HG03060 (cell line): ENCODE measurements at regions not wholly inside any gene's neighbourhood (a gene's known extent, or its start where the extent isn't known, plus 50 kb on each side); places are given as distances from the start of the nearest gene placed in this dataset.
"Not testable (repeated sequence)": the region's sequence is repeated elsewhere in the genome, so short reads cannot be mapped to it uniquely, and the experiment has no call there.

ENCODE experiments used
- ATAC-seq: cut with Tn5 transposase; IDR thresholded peaks from one replicate; pipeline ENCODE4 v1.9.1; 2021; ENCODE audit warnings: low read depth, moderate number of reproducible peaks; ENCODE audit not compliant: unreplicated experiment

DNA sequence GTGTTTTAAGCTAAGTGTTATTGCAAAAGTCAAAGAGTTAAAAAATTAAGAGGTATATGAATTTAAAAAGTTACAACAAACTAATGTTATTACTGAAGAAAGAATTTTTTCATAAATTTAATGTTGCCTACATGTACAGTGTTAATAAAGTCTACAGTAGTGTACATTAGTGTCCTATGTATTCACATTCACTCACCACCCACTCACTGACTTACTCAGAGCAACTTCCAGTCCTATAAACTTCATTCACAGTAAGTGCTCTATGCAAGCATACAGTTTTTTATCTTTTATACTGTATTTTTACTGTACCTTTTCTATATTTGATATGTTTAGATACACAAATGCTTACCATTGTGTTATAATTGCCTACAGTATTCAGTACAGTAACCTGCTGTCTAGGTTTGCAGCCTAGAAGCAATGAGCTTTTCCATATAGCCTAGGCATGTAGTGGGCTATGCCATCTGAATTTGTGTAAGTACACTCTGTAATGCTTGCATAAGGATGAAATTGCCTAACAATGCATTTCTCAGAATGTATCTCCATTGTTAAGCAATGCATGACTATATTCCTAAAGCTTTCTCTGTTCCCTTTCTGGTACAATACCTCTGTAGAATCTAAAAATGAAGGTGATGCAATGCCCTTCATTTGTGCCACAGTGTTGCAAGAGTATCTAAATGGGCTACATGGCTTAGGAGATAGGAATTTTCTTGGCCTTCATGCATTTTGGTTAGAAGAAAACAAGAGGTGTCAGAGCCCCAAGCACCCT lies 370.8 kb upstream of the NT5C1B start:
- no peak for ATAC-seq

DNA sequence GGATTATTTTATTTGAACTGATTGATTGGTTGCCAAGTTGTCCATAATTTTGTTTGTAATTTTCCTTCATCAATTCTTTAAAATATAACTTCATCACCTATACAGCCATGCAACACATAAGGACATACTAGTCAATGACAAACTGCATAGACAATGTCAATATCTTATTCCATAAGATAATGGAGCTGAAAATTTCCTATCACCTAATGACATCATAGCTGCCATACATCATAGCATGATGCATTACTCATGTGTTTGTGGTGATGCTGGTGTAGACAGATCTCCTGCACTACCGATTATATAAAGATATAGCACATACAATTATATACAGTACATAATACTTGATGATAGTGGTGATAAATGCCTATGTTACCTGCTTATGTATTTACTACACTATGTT lies 369.8 kb upstream of the NT5C1B start:
- no peak for ATAC-seq

DNA sequence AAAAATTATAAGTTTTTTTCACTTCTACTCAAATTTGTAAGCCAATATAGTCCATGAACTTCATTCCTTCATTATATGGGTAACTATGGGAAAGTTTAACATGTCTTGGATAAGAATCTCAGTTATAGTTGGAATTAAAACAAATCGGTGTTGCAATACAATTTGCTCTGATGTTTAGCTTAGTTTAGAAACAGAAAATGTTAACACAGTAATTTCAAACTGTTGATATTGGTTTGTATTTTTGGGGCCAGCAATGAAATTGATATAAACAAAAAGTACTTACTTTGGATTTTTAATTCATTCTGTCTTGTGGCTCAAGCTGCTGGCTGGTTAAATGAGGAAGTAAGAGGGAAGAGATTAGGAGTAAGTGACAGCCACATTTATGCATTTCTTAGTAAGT lies 368.5 kb upstream of the NT5C1B start:
- no peak for ATAC-seq

DNA sequence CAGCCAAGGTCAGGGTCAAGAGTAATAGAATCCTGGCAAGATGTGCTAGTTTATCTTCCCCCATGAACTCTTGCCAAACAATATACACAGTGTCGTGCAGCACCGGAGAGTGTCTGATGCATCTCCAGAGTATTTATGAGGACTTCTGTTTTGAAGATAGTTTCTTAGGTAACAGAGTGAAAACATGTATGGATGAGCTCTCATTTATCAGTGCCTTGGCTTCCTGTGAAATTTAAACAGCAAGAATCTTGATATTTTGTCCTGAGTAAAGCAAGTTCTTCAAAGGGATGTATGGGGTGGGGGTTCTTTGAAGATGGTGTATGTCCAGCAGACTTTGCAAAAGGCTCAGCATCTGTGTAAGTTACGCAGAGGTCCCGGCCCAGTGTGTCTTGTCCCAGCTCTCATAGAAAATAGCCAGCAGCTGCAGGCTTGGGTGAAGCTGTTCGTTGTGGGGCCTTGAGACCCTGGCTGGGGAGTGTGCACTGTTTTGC lies 361.0 kb upstream of the NT5C1B start:
- ATAC-seq = no peak

DNA sequence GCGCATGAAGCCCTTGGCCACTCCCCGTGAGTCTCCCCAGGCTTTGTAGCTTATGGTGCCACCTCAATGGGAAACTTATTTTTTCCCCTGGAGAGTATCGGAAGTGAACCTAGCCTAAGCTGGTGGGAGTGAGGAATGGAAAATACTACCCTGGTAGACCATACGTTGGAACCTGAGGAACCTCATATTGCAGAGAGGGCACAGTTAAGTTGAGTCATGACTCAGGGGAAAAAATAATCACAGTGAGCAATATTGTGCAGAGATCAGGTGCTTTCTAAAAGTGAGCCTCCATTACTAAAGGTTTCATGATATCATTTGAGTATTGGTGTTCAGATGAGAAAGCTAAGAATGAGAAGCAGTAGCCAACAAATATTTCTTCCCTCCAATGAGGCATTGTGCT lies 360.5 kb upstream of the NT5C1B start:
- ATAC-seq = no peak

DNA sequence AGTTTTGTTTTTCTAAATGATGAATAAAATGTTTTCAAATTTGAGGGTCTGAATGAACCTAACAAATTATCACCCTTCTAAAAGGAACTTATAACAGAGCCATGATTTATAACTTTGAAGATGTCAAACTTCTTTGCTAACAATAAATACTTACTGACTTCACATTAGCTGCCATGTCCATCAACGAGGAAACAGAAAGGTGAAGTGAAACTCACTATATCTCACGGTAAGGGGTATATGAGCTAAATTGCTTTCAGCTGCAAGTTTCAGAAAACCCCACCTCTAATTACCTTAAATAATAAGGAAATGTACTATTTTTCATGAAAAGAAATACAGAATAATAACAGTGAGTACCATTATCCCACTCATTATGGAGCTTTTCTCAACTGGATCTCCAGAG lies 350.8 kb upstream of the NT5C1B start:
- ATAC-seq = peak; percentile 46

DNA sequence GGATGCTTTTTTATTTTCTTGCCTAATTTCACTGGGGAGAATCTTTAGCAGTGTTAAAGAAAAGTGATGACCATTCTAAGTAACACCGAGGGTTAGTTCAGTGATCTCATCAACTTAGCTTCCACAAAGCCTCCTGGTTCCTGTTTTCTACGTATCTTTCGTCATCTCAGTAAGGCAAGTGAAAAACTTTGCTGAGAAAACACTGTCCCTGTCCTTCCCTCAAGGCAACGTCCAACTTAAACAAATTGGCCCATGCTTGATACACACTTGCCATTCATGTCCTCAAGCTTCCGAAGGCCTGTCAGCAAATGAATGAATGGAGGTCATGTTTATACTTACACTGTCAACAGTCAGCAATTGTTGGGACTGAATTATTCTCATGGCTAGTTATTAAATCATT lies 350.4 kb upstream of the NT5C1B start:
- ATAC-seq = not testable (repeated sequence)

DNA sequence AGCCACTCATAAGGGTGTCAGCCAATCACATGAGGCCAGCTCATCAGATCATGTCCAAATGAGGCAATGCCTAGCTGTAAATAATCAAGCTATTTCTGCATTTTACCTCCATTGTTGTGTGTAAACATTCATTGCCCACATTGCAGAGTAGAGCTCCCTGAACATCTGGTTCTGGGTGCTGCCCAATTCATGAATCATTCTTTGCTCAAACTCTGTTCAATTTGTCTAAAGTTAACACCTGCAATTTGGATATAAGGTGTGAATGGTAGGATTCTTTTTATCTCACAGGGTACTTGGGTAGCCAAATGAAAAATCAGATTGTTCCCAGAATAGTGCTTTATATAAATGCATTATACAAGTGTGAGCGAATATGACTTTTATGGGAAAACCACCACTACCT lies 345.5 kb upstream of the NT5C1B start:
- ATAC-seq = no peak

DNA sequence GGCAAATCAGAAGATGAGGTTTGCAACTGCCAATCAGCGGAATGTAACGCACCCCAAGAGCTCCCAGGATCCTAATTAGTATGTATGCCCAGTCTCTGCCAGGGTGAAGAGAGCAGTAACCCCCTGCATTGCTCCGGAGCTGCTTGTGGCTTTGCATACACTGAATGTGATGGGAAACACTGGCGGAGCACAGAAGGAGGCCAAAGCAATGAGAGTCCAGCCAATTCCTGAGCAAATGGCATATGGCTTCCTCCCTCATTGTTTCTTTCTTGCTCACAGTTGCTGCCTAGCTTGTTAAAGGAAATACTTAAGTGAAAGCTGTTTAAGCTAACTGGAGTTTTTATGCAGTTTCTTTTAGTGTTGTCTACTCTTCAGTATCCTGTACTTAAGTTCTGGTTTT lies 343.5 kb upstream of the NT5C1B start:
- ATAC-seq = no peak

DNA sequence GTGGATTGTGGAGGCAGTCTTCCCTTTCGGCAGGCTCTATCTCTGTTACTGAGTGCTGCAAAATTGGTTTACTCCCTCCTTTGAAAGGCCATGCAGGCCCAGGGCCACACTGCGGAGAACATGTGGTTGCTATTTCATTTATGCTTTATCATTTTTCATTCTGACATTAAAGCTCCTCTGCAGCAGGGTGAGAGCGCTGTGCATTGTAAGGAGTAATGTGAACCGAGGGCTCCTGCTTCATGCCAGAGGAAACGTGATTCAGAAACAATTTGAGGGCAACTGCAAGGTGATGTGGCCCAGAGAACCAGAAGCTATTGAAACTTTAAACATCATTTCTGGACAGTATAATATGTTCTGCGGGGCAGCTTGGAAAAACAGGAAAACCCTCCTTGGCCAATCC lies 341.6 kb upstream of the NT5C1B start:
- no peak for ATAC-seq

DNA sequence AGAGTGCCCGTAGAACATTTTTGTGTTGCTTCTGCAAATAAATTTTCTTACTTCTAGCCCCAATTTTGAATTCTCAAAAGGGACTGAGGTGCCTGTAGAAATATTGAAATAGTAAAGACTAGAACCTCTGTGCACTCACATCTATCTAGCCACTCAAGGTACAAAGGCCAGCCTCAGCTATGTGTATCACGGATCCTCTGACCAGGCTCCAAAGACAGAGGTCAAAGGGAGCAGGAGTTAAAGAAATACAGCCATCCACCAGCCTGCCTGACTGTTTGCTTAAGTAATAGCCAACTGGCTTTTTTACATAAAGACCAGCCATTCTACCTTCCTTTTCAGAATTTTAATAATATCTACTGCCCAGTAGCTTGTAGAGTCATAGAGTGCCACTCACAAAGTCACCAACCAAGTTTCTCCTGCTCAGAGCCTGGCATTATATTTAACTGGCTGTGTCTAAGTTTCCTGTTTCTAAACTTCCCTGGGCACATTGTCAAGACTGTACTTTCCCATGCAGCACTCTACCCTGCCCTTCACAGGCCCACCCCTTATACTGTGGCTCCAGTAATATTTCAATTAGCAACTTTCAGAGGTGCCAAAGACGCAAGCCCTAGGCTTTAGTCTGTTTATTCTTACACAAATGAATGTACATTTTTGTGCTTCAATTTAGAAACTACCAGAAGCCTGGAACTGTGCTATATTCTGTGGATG lies 338.3 kb upstream of the NT5C1B start:
- ATAC-seq = no peak

DNA sequence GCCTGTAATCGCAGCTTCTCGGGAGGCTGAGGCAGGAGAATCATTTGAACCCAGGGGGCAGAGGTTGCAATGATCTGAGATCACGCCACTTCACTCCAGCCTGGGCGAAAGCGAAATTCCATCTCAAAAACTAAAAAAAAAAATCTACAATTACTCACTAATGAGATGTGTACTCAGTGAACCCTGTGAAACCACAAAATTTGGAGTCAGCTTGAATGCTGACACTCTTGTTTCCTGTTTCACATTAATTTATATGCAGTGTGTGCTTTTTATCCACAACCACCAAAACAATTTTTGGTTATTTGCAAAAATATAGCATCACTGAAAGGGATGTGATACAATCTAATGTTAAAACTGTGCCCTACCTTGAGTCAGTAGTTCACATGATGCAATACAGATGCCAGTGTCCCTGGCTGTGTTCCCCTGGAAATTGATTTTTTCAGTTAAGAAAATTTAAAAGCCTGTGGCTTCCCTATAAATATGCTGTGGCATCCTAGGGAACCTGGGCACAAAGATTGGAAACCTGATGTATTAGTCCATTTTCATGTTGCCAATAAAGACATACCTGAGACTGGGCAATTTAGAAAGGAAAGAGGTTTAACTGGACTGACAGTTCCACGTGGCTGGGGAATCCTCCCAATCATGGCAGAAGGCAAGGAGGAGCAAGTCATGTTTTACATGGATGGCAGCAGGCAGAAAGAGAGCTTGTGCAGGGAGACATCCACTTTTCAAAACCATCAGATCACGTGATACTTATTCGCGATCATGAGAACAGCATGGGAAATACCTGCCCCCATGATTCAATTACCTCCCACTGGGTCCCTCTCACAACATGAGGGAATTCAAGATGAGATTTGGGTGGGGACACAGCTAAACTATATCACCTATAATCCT lies 337.5 kb upstream of the NT5C1B start:
- no peak for ATAC-seq

DNA sequence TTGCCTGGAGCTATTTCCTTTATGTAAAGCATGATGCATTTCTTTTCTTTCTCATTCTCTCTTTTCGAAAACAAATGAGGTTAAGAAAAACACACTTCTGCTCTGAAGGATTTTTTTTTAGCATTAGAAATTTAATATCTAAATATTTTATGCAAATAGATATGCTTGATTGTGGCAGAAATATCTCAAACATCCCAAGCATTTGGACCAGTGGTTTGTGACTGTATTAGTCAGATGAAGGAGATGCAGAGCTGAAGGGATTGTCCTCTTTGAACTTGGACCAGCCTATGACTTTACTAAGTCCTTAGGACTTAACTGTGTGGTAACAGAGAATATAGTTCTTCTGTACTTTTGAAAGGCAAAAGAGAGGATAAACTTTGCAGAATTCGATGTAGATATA lies 335.9 kb upstream of the NT5C1B start:
- no peak for ATAC-seq

DNA sequence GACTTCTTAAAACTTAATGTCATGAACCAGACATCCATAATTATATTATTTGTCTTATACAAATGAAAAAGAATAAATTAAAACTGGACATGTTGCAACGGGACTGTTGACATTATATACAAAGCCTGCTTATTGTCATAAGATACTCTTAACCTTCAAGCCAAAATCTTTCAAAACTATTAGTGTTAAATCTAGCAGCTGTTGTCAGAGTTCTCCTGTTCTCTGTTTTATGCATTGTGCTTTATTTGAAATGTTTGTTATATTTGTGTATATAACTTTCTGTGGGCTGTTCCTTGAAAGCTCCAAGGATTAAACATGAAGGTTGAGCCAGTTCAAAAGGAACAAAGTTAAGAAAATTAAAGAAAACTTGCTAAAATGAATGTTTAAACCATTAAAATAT lies 335.5 kb upstream of the NT5C1B start:
- ATAC-seq = no peak

DNA sequence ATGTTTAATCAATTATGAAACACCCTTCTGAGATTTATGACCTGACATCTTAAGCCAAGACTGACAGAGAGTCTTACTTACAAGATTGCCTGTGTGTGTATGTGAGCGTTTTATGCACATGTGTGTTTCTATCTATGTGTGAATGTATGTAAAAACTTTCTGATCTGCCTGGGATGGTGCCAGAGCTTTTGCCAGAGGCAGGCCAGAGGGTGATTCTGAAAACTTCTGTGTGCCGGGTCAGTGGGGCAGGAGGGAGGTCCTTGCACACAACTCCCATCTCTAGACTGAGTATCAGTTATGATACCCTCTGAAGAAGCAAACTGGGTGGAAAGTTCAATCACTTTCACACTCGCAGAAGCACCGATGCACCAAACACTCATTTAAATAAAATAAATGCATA lies 335.0 kb upstream of the NT5C1B start:
- no peak for ATAC-seq

DNA sequence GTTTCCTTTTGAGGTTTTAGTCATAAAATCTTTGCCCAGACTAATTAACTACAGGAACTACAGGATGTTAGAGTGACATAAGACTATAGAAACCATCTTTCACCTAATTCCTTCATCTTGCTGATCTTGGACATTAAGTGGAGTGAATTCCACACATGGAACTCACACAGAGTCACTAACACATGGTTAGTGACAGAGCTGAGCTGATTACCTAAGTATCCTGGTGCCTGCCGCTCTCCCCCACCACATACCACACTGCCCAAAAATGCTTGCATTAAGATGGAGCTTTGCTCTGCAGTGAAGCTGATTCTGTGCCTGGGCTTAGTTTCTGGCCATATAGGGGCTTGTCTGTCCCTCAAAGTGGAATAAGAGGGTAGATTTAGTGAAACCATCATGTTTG lies 332.9 kb upstream of the NT5C1B start:
- no peak for ATAC-seq

DNA sequence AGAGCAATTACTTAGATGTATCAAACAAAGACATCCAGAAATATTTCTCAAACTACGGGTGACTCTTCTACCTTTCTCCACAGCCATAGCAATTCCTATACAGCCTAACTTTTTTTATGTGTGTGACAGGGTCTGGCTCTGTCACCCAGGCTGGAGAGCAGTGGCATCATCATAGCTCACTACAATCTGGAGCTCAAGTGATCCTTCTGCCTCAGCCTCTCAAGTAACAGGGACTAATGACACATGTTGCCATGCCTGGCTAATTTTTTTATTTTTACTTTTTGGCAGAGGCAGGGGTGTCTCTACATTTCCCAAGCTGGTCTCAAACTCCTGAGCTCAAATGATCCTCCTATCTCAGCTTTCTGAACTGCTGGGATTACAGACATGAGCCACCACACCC lies 328.9 kb upstream of the NT5C1B start:
- no peak for ATAC-seq

DNA sequence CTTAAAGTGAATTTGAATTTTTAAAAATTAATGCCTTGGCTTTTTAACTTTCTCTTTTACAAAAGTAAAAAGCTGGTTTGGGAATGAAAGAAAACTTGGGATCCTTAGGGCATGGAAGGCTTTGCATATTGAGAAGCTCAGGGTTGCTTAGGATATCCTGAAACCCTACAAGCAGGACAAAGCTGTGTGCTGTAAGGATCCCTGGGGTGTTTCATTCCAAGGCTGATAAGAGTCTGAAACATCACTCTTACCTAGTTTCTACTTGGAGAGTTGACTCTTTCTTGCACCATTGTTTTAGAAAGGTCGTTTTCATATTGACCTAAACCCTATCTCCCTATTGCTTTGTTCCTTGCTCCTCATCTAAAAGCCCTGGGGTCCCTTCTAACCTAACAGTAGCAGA lies 325.9 kb upstream of the NT5C1B start:
- no peak for ATAC-seq

DNA sequence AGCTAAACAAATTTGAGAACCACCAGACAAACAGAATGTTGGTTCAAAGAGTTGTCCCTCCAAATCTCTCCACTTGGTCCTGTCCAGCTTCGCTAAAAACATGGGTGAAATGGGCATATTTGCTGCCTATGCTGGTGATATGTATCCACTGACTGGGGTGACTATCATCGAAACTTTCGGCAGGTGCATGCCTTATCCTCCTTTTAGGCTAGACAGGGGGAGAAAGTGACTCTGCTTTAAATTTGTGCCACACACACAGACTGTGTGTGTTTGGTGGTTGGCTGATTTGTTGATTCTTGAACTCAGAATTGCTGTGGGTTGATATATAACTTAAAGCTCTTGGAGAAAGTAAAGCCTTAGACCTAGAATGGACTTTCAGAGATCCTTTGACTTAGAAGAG lies 324.1 kb upstream of the NT5C1B start:
- no peak for ATAC-seq

DNA sequence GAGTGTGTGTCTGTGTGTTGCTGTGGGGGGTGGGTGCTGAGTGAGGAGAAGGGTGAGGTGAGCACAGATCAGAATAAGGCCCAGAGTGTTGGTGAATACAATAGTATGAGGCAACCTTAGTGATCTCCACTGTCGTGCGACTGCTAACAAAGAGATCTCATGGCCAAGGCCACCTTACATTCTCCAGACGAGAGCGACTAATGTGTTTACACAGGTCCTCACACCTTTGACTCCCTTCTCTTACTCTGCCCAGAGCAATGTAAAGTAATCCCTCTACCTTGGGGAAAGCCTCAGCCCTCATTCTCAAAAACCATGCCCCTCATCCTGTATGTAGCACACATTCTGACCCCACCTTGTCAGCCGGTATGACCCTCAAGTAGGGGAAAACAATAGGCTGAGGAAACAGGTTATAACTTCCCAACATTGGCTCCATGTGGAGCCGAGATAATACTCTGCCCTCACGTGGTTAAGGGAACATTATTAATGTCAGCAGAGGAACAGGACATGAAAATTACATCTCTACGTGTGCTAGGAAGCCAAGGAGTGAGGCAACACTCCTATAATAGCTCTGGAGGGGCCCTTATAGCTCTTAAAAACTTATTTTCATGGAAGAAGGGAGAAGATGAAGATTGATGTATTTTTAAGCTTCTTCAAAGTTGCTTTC lies 323.0 kb upstream of the NT5C1B start:
- no peak for ATAC-seq

DNA sequence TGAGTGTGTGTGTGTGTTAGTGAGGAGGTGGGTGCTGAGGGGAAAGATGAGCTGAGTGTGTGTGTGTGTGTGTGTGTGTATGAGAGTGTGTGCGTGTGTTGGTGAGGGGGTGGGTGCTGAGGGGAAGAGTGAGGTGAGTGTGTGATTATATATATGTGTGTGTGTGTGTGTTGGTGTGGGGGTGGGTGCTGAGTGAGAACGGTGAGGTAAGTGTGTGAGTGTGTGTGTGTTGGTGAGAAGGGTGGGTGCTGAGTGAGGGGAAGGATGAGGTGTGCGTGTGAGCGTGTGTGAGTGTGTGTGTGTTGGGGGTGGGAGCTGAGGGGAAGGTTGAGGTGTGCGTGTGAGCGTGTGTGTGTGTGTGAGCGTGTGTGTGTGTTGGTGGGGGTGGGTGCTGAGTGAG lies 322.0 kb upstream of the NT5C1B start:
- no peak for ATAC-seq
